ENCODE measurements at regions not wholly inside any gene's neighbourhood (a gene's known extent, or its start where the extent isn't known, plus 50 kb on each side); places are given as distances from the start of the nearest gene placed in this dataset.

DNA sequence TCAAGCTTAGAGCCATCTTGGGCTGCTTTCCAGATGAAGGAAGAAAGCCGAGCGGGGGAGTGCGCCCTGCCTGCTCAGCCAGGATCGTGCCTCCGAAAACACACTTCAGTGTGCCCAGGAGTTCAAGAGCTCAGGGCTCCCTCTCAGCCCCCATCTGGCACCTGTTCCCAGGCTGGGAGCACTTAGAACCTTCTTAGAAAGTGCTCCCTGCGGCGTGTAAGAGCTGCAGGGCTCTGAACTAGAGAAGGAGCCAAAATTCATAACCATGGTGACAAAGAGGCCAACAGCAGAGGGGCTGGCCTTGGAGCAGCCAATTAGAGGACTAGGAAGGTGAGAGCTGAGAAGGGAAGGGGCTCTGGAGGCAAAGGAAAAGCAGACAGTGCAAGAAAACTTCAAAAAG, 59.0 kb upstream of the TNRC6C start:
- FAIRE-seq, result no peak

GRCh38 chr17:77901481-77901880, 57.0 kb upstream of the TNRC6C start:
- no peak for FAIRE-seq

- FAIRE-seq, result no peak
Measured at GRCh38 chr17:77905266-77905665, 53.2 kb upstream of the TNRC6C start.

- FAIRE-seq, result no peak
Measured at GRCh38 chr17:77905766-77906165, 52.7 kb upstream of the TNRC6C start.

GRCh38 chr17:77906377-77906871, 52.1 kb upstream of the TNRC6C start:
- no peak for FAIRE-seq

- no peak for FAIRE-seq
Measured at GRCh38 chr17:77907497-77908461, 50.7 kb upstream of the TNRC6C start.

DNA sequence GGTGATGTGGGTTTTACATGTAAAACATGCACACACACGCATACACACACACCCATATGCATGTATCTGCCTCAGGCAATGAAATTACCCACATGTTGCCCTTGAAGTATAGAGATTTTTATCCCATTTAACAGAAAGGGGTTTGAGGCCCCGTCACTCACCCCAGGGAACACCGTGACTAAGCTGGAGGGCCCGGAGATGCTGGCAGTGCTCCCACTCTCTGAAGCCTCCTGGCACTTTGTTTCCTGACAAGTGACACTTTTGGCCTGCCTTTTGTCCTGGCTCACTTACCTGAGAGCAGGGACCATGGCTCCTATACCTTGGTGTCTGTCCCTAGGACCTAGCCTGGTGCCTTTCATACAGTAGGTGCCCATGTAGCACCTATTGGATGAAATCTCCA, 50.0 kb upstream of the TNRC6C start:
- FAIRE-seq, result no peak

All from colon (tissue), 2 donors.